Endothelial cell of umbilical vein (primary cell): ENCODE measurements at regions not wholly inside any gene's neighbourhood (a gene's known extent, or its start where the extent isn't known, plus 50 kb on each side); places are given as distances from the start of the nearest gene placed in this dataset.

ENCODE experiments used
- BruUV-seq: library from RNA; stranded (reverse); fragments of 400-500 nt; replicated peaks from 2 replicates; lab custom pipeline; 2021; lab: Mats Ljungman, UMichigan
- CTCF ChIA-PET: fragments of 300-600, 350-600 bp; sonication (Branson Sonifier 250); formaldehyde crosslinking; loops from one replicate; lab custom pipeline; 2021; ENCODE audit warnings: antibody characterized with exemption, inconsistent platforms; lab: Charles Lee
- POLR2A ChIA-PET: fragments of 300-600, 350-600 bp; sonication (Branson Sonifier 250); formaldehyde crosslinking; loops from one replicate; lab custom pipeline; 2021; ENCODE audit warnings: antibody characterized with exemption, inconsistent platforms; lab: Charles Lee
- DNase-seq: peaks from one replicate; pipeline ENCODE4 v3.0.0-alpha.2; 2011; ENCODE audit warnings: low read depth, low spot score
- FAIRE-seq: peaks from 2 replicates; lab custom pipeline; 2011; peaks lifted over from hg19 to GRCh38; lab: Jason Lieb, UNC
- H2AFZ ChIP-seq: 2 replicates; pipeline ENCODE4 v1.6.0; 2012; ENCODE audit warnings: low read depth, low read length, control low read depth, inconsistent platforms
- H3K27ac ChIP-seq: 2 replicates; pipeline ENCODE4 v1.5.1; 2011; ENCODE audit warnings: low read depth, mild to moderate bottlenecking, control low read depth, low read length, moderate library complexity; ENCODE audit not compliant: insufficient read depth
- H3K27me3 ChIP-seq, 2 experiments: 2 replicates each; pipeline versions ENCODE4 v1.6.0 to v1.6.1; 2011; ENCODE audit warnings: low read length in 2 of 2, mixed read lengths in 1 of 2; ENCODE audit not compliant: control insufficient read depth in 2 of 2, insufficient read depth in 2 of 2
- H3K36me3 ChIP-seq, 2 experiments: 2 replicates in 1 of 2; 3 replicates in 1 of 2; pipeline ENCODE4 v1.5.1; 2011; ENCODE audit warnings: low read length in 2 of 2, mild to moderate bottlenecking in 1 of 2, moderate library complexity in 1 of 2; ENCODE audit not compliant: control insufficient read depth in 2 of 2, insufficient read depth in 2 of 2; ENCODE audit errors: extremely low read depth in 1 of 2
- H3K4me1 ChIP-seq: 3 replicates; pipeline ENCODE4 v1.5.1; 2011; ENCODE audit warnings: mild to moderate bottlenecking, low read length; ENCODE audit not compliant: control insufficient read depth, insufficient read depth; ENCODE audit errors: extremely low read depth
- H3K4me2 ChIP-seq: 2 replicates; pipeline ENCODE4 v1.6.1; 2011; ENCODE audit warnings: low read length, control low read depth, mixed read lengths; ENCODE audit not compliant: insufficient read depth
- H3K4me3 ChIP-seq, 3 experiments: fragments of 200-600 bp in 1 of 3; sonication (generic), shearing (Covaris generic) in 1 of 3; replicated peaks in 1 of 3; 2 replicates each; pipeline ENCODE4 v1.5.1; 2011 to 2016; ENCODE audit warnings: control low read depth in 3 of 3, low read length in 3 of 3, mild to moderate bottlenecking in 2 of 3, inconsistent platforms in 1 of 3, low read depth in 1 of 3, moderate library complexity in 1 of 3; ENCODE audit not compliant: insufficient read depth in 1 of 3
- H3K79me2 ChIP-seq: 2 replicates; pipeline ENCODE4 v1.6.0; 2012; ENCODE audit warnings: low read length, inconsistent platforms; ENCODE audit not compliant: control insufficient read depth, insufficient read depth
- H3K9ac ChIP-seq: replicated peaks from 2 replicates; pipeline ENCODE3; 2011; ENCODE audit warnings: low read length, control low read depth; ENCODE audit not compliant: insufficient read depth; ENCODE audit errors: extremely low read depth
- H3K9me1 ChIP-seq: replicated peaks from 3 replicates; pipeline ENCODE4 v1.6.0; 2011; ENCODE audit warnings: mild to moderate bottlenecking, low read length; ENCODE audit not compliant: control insufficient read depth, insufficient read depth; ENCODE audit errors: extremely low read depth
- H3K9me3 ChIP-seq: replicated peaks from 2 replicates; pipeline ENCODE4 v1.5.1; 2012; ENCODE audit warnings: low read length, inconsistent platforms; ENCODE audit not compliant: control insufficient read depth, insufficient read depth
- H4K20me1 ChIP-seq: replicated peaks from 2 replicates; pipeline ENCODE3; 2011; ENCODE audit warnings: mild to moderate bottlenecking, low read length; ENCODE audit not compliant: control insufficient read depth, insufficient read depth; ENCODE audit errors: extremely low read depth
- EZH2 ChIP-seq: IDR thresholded peaks from 2 replicates; pipeline ENCODE4 v1.6.1; 2012; ENCODE audit warnings: borderline replicate concordance, low read depth, mild to moderate bottlenecking, moderate library complexity, low read length, inconsistent platforms; ENCODE audit not compliant: severe bottlenecking
- MYC ChIP-seq: IDR thresholded peaks from one replicate; pipeline ENCODE4 v1.6.1; 2011; ENCODE audit warnings: mild to moderate bottlenecking, low read depth, low read length
- POLR2A ChIP-seq: IDR thresholded peaks from 2 replicates; pipeline ENCODE4 v1.6.1; 2012; ENCODE audit warnings: low read depth, mild to moderate bottlenecking, control low read depth, low read length
- dilution Hi-C: fragments of 300-500 bp; cut with MboI; formaldehyde crosslinking; loops from one replicate; pipeline ENCODE4 v1.15.0; 2019; ENCODE audit warnings: low sequenced_read_pairs; ENCODE audit not compliant: extremely low pct_ligation_motif_present
- intact Hi-C: fragments of 100-400 bp; cut with micrococcal nuclease; formaldehyde crosslinking; loops from one replicate; pipeline ENCODE4 v1.10.0; 2022
- TF ChIP-seq, protein P1 (sequence below): IDR thresholded peaks from 2 replicates; pipeline ENCODE4 v1.6.1; 2011; ENCODE audit not compliant: insufficient read depth, insufficient read length
- TF ChIP-seq, protein P2 (sequence below), 2 donors: IDR thresholded peaks; 1 replicate in 1 of 2; 2 replicates in 1 of 2; pipeline ENCODE4 v1.5.1; 2011; ENCODE audit warnings: low read length in 2 of 2, mild to moderate bottlenecking in 2 of 2, moderate library complexity in 2 of 2, control low read depth in 1 of 2, inconsistent platforms in 1 of 2, low read depth in 1 of 2; ENCODE audit not compliant: insufficient read depth in 1 of 2; ENCODE audit errors: extremely low read depth in 1 of 2

DNA sequence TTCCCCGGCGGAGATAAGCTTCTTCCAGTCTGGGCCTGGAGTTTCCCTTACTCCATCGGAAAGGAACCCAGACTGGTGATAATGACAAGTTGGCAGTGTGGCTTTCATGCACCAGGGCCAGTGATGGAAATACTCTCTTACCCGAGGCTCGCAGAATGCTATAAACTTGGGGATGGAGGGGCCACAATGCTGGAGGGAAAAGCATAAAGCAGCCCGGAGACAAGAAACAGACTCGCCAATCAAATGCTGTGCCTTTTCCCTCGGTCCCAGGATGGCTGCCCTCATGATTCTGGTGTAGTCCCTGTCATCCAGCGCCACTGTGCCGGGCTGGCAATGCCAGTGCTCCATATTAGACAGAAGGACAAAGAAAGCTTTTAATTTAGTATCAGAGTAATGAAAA lies 325.6 kb downstream of the THBS2 start:
- Histone ChIP-seq H4K20me1 (no peaks in the 10 kb centered on the region), H3K4me3 (no peak overlapping the region), H3K9ac (no peak overlapping the region), H3K79me2 (no peaks in the 10 kb centered on the region), H3K27me3 (no peaks in the 10 kb centered on the region), H3K27ac (no peak overlapping the region), H3K4me2 (no peak overlapping the region), H3K4me1 (no peaks in the 10 kb centered on the region), H2AFZ (no peak overlapping the region), H3K9me3 (peaks cover 3% of the 10 kb centered on the region), H3K9me1 (no peaks in the 10 kb centered on the region), H3K36me3 (no peaks in the 10 kb centered on the region)
- DNase-seq (no peak), FAIRE-seq (no peak)
- ChIA-PET CTCF (no interaction called here), POLR2A (no interaction called here)
- TF ChIP-seq MYC (no peak), POLR2A (no peak), EZH2 (no peak)
- TF ChIP-seq, protein P1, sequence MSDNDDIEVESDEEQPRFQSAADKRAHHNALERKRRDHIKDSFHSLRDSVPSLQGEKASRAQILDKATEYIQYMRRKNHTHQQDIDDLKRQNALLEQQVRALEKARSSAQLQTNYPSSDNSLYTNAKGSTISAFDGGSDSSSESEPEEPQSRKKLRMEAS = no peak
- dilution Hi-C loops (no loop called here), intact Hi-C loops (no loop called here)
- BruUV-seq = no TSS peak

GRCh38 chr6:168927026-168927425 lies 326.6 kb downstream of the THBS2 start:
- DNase-seq (no peak), FAIRE-seq (no peak)
- dilution Hi-C loops (no loop called here), intact Hi-C loops (no loop called here)
- no peak overlapping the region for H3K4me3 ChIP-seq
- ChIA-PET POLR2A (no interaction called here), CTCF (no interaction called here)
- no peaks in the 10 kb centered on the region for H3K27me3 ChIP-seq
- no peaks in the 10 kb centered on the region for H3K36me3 ChIP-seq
- H3K27ac ChIP-seq = no peak overlapping the region
- H3K9ac ChIP-seq = no peak overlapping the region
- H2AFZ ChIP-seq = no peak overlapping the region
- no peaks in the 10 kb centered on the region for H3K9me3 ChIP-seq
- no peaks in the 10 kb centered on the region for H3K4me1 ChIP-seq
- H3K79me2 ChIP-seq = no peaks in the 10 kb centered on the region
- no TSS peak for BruUV-seq
- TF ChIP-seq, protein P2, sequence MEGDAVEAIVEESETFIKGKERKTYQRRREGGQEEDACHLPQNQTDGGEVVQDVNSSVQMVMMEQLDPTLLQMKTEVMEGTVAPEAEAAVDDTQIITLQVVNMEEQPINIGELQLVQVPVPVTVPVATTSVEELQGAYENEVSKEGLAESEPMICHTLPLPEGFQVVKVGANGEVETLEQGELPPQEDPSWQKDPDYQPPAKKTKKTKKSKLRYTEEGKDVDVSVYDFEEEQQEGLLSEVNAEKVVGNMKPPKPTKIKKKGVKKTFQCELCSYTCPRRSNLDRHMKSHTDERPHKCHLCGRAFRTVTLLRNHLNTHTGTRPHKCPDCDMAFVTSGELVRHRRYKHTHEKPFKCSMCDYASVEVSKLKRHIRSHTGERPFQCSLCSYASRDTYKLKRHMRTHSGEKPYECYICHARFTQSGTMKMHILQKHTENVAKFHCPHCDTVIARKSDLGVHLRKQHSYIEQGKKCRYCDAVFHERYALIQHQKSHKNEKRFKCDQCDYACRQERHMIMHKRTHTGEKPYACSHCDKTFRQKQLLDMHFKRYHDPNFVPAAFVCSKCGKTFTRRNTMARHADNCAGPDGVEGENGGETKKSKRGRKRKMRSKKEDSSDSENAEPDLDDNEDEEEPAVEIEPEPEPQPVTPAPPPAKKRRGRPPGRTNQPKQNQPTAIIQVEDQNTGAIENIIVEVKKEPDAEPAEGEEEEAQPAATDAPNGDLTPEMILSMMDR (IDR thresholded peaks at IDR 0.05; ENCODE audit: extremely low read depth in 1 of 2, insufficient read depth in 1 of 2, low read depth in 1 of 2, low read length in 2 of 2) = no peak
- TF ChIP-seq EZH2 = no peak
- no peaks in the 10 kb centered on the region for H4K20me1 ChIP-seq
- no peaks in the 10 kb centered on the region for H3K9me1 ChIP-seq
- no peak overlapping the region for H3K4me2 ChIP-seq
